ENCODE measurements at regions not wholly inside any gene's neighbourhood (a gene's known extent, or its start where the extent isn't known, plus 50 kb on each side); places are given as distances from the start of the nearest gene placed in this dataset.

DNA sequence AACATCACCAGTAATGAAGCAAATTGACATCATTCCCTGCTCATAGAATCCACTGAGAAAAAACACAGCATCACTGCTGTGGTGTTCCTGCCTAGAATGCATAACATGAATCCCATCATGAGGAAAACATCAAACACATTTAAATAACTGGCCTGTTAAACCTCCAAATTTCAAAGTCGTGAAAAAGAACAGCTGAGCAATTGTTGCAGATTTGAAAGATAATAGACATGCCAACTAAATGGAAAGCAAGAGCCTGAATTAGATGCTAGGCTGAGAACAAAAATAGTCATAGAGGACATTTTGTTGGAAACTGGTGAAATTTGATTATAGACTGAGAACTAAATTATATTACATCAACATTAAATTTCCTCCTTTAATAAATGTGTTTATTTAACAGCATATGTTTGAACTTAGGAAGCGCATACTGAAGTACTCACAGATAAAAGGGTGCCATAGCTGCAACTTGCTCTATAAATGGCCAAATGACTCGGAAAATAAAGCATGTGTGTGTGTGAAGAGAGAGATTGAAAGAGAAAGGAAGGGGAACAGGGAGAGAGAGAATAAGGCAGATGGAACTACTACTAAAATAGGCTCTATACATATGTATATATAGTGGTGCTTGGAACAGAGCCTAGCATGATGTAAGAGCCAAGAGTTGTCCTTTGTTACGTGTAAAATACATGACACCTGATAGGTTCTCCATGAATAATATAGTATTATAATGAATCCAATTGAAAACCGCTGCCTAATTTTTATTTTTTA, 305.0 kb upstream of the MON1B start:
- TF ChIP-seq, protein P1, sequence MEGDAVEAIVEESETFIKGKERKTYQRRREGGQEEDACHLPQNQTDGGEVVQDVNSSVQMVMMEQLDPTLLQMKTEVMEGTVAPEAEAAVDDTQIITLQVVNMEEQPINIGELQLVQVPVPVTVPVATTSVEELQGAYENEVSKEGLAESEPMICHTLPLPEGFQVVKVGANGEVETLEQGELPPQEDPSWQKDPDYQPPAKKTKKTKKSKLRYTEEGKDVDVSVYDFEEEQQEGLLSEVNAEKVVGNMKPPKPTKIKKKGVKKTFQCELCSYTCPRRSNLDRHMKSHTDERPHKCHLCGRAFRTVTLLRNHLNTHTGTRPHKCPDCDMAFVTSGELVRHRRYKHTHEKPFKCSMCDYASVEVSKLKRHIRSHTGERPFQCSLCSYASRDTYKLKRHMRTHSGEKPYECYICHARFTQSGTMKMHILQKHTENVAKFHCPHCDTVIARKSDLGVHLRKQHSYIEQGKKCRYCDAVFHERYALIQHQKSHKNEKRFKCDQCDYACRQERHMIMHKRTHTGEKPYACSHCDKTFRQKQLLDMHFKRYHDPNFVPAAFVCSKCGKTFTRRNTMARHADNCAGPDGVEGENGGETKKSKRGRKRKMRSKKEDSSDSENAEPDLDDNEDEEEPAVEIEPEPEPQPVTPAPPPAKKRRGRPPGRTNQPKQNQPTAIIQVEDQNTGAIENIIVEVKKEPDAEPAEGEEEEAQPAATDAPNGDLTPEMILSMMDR (conservative IDR thresholded peaks at IDR 0.05): no peak
- no peak for TF ChIP-seq ZFX (IDR thresholded peaks at IDR 0.05)
